CD14-positive monocyte (primary cell): ENCODE measurements at regions not wholly inside any gene's neighbourhood (a gene's known extent, or its start where the extent isn't known, plus 50 kb on each side); places are given as distances from the start of the nearest gene placed in this dataset.

Source experiments
- DNase-seq, 3 donors: peaks; one replicate each; pipeline ENCODE4 v3.0.0-alpha.2; 2011 to 2022
- H2AFZ ChIP-seq: 2 replicates; pipeline ENCODE4 v1.6.0; 2012; ENCODE audit warnings: mild to moderate bottlenecking, low read depth, low read length, inconsistent platforms; ENCODE audit not compliant: insufficient read depth, poor library complexity, severe bottlenecking
- H3K27ac ChIP-seq, 2 donors: 1 replicate in 1 of 2; 2 replicates in 1 of 2; pipeline ENCODE4 v1.5.1; 2012 to 2013; ENCODE audit warnings: low read length in 2 of 2, control low read depth in 1 of 2, inconsistent platforms in 1 of 2, low read depth in 1 of 2, mild to moderate bottlenecking in 1 of 2
- H3K27me3 ChIP-seq, 2 donors: one replicate each; pipeline versions ENCODE4 v1.6.0 to v1.6.1; 2011 to 2013; ENCODE audit warnings: low read length in 2 of 2; ENCODE audit not compliant: control insufficient read depth in 2 of 2, insufficient read depth in 2 of 2
- H3K36me3 ChIP-seq, 2 donors: replicated peaks in 1 of 2; 1 replicate in 1 of 2; 2 replicates in 1 of 2; pipeline versions ENCODE4 v1.5.1 to v1.6.1; 2012 to 2013; ENCODE audit warnings: low read length in 2 of 2, control low read depth in 1 of 2, inconsistent platforms in 1 of 2, mild to moderate bottlenecking in 1 of 2; ENCODE audit not compliant: insufficient read depth in 2 of 2, control insufficient read depth in 1 of 2
- H3K4me1 ChIP-seq, 2 donors: 1 replicate in 1 of 2; 2 replicates in 1 of 2; pipeline versions ENCODE4 v1.5.1 to v1.6.1; 2012 to 2013; ENCODE audit warnings: low read length in 2 of 2, control low read depth in 1 of 2, inconsistent platforms in 1 of 2, mild to moderate bottlenecking in 1 of 2, moderate library complexity in 1 of 2; ENCODE audit not compliant: insufficient read depth in 2 of 2, control insufficient read depth in 1 of 2
- H3K4me2 ChIP-seq: replicated peaks from 2 replicates; pipeline ENCODE3; 2012; ENCODE audit warnings: low read length, moderate library complexity, mild to moderate bottlenecking; ENCODE audit not compliant: poor library complexity, severe bottlenecking; ENCODE audit errors: extremely low read depth
- H3K4me3 ChIP-seq, 3 experiments: fragments of 200-600 bp in 1 of 3; sonication (generic) in 1 of 3; replicated peaks in 1 of 3; 1 replicate in 2 of 3; 2 replicates in 1 of 3; pipeline ENCODE4 v1.5.1; 2011 to 2013; ENCODE audit warnings: low read length in 3 of 3, mild to moderate bottlenecking in 3 of 3, control low read depth in 2 of 3, low read depth in 2 of 3, inconsistent platforms in 1 of 3, moderate library complexity in 1 of 3
- H3K79me2 ChIP-seq: 2 replicates; pipeline ENCODE4 v1.6.0; 2012; ENCODE audit warnings: mild to moderate bottlenecking, control low read depth, inconsistent platforms, low read length, moderate library complexity; ENCODE audit not compliant: insufficient read depth
- H3K9ac ChIP-seq: 2 replicates; pipeline ENCODE4 v1.6.0; 2017; ENCODE audit warnings: low read length, mild to moderate bottlenecking; ENCODE audit not compliant: insufficient read depth, poor library complexity, severe bottlenecking
- H3K9me3 ChIP-seq, 2 donors: replicated peaks in 1 of 2; 1 replicate in 1 of 2; 2 replicates in 1 of 2; pipeline versions ENCODE4 v1.5.1 to v1.6.1; 2012 to 2013; ENCODE audit warnings: low read length in 2 of 2, control low read depth in 1 of 2; ENCODE audit not compliant: control insufficient read depth in 1 of 2, insufficient read depth in 1 of 2
- H4K20me1 ChIP-seq: 2 replicates; pipeline ENCODE4 v1.6.0; 2012; ENCODE audit warnings: mild to moderate bottlenecking, low read length, control low read depth, moderate library complexity; ENCODE audit not compliant: insufficient read depth
- H3K27ac Mint-ChIP-seq, 7 donors: one replicate each; pipeline ENCODE4 v1.8.0; 2020; ENCODE audit warnings: mild to moderate bottlenecking in 7 of 7, mixed read lengths in 7 of 7, moderate library complexity in 6 of 7, inconsistent platforms in 2 of 7
- H3K27me3 Mint-ChIP-seq, 3 donors: one replicate each; pipeline ENCODE4 v1.8.0; 2021 to 2022; ENCODE audit warnings: low read depth in 3 of 3, mild to moderate bottlenecking in 3 of 3, mixed read lengths in 3 of 3, moderate library complexity in 3 of 3, inconsistent platforms in 1 of 3
- H3K36me3 Mint-ChIP-seq, 2 donors: one replicate each; pipeline ENCODE4 v1.8.0; 2020; ENCODE audit warnings: mixed read lengths in 2 of 2, inconsistent platforms in 1 of 2, mild to moderate bottlenecking in 1 of 2
- H3K4me1 Mint-ChIP-seq: one replicate; pipeline ENCODE4 v1.8.0; 2020; ENCODE audit warnings: mild to moderate bottlenecking, mixed read lengths
- H3K4me3 Mint-ChIP-seq, 2 donors: one replicate each; pipeline ENCODE4 v1.8.0; 2020; ENCODE audit warnings: mild to moderate bottlenecking in 2 of 2, mixed read lengths in 2 of 2, moderate library complexity in 1 of 2
- H3K9me3 Mint-ChIP-seq, 7 donors: one replicate each; pipeline ENCODE4 v1.8.0; 2020 to 2022; ENCODE audit warnings: mixed read lengths in 7 of 7, mild to moderate bottlenecking in 6 of 7, moderate library complexity in 6 of 7, inconsistent platforms in 2 of 7
- WGBS: methylation state at CpG from one replicate; pipeline ENCODE4 v1.1.5; 2013; ENCODE audit warnings: missing lambda C conversion rate; ENCODE audit not compliant: insufficient coverage; 5-methylcytosine and 5-hydroxymethylcytosine counted together
- intact Hi-C, 2 donors: fragments of 100-400 bp; cut with micrococcal nuclease; formaldehyde crosslinking; loops; one replicate each; pipeline versions ENCODE4 v1.15.0 to v1.15.1; 2023
- TF ChIP-seq, protein P1 (sequence below): fragments of 200-600 bp; IDR thresholded peaks from one replicate; pipeline ENCODE4 v1.8.0; 2022; ENCODE audit warnings: antibody characterized with exemption, mild to moderate bottlenecking

- no peaks in the 10 kb centered on the region for H3K79me2 ChIP-seq
- no peak overlapping the region for H3K4me2 ChIP-seq
- peaks cover 9 to 15% (median 12%) of the 10 kb centered on the region in 3 donors for H3K27me3 Mint-ChIP-seq
- TF ChIP-seq, protein P1, sequence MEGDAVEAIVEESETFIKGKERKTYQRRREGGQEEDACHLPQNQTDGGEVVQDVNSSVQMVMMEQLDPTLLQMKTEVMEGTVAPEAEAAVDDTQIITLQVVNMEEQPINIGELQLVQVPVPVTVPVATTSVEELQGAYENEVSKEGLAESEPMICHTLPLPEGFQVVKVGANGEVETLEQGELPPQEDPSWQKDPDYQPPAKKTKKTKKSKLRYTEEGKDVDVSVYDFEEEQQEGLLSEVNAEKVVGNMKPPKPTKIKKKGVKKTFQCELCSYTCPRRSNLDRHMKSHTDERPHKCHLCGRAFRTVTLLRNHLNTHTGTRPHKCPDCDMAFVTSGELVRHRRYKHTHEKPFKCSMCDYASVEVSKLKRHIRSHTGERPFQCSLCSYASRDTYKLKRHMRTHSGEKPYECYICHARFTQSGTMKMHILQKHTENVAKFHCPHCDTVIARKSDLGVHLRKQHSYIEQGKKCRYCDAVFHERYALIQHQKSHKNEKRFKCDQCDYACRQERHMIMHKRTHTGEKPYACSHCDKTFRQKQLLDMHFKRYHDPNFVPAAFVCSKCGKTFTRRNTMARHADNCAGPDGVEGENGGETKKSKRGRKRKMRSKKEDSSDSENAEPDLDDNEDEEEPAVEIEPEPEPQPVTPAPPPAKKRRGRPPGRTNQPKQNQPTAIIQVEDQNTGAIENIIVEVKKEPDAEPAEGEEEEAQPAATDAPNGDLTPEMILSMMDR: no peak
- no peaks in the 10 kb centered on the region for H3K36me3 Mint-ChIP-seq
- peaks cover 0 to 3% of the 10 kb centered on the region in 2 donors for H3K27me3 ChIP-seq
- peaks cover 0 to 5% (median 0%) of the 10 kb centered on the region in 7 donors for H3K9me3 Mint-ChIP-seq
- H3K27ac Mint-ChIP-seq: no peak overlapping the region
- 94% methylated on average over 5 of the region's 7 CpGs for WGBS
- intact Hi-C loops: no loop called here
- no peak overlapping the region for H3K9ac ChIP-seq
- no peak overlapping the region for H3K4me3 Mint-ChIP-seq
- H2AFZ ChIP-seq: no peak overlapping the region
- H3K36me3 ChIP-seq: no peaks in the 10 kb centered on the region
- H4K20me1 ChIP-seq: no peaks in the 10 kb centered on the region
- H3K4me3 ChIP-seq: no peak overlapping the region
- DNase-seq: no peak
- H3K4me1 ChIP-seq: no peaks in the 10 kb centered on the region
- no peaks in the 10 kb centered on the region for H3K9me3 ChIP-seq
- H3K4me1 Mint-ChIP-seq: no peaks in the 10 kb centered on the region
- H3K27ac ChIP-seq: no peak overlapping the region
Observed at GRCh38 chr13:110773480-110773879, 60.0 kb downstream of the ING1 start.

DNA sequence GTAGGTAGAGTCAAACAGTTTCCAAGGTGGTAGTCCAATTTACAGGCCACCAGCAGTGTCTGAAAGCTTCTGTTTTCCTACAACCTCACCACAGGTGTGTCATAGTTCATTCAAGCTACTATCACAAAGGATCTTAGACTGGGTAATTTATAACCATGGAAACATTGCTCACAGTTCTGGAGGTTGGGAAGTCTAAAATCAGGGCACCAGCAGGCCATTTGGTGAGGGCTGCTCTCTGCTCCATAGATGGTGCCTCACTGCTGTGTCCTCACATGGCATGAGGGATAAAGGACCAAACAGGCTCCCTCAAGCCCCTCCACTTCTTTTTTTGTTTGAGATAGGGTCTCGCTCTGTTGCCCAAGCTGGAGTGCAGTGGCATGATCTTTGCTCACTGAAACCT, 60.6 kb downstream of the ING1 start:
- H3K27me3 Mint-ChIP-seq: peaks cover 9 to 17% (median 10%) of the 10 kb centered on the region in 3 donors
- H3K27ac Mint-ChIP-seq: no peak overlapping the region

More for the DNA sequence above, 60.6 kb downstream of the ING1 start:
- Histone ChIP-seq H3K79me2 (no peaks in the 10 kb centered on the region), H3K36me3 (no peaks in the 10 kb centered on the region), H3K4me2 (no peak overlapping the region), H3K9ac (no peak overlapping the region), H3K27ac (no peak overlapping the region), H2AFZ (no peak overlapping the region), H3K4me1 (no peaks in the 10 kb centered on the region), H3K4me3 (no peak overlapping the region), H3K27me3 (peaks cover 0 to 3% of the 10 kb centered on the region in 2 donors), H4K20me1 (no peaks in the 10 kb centered on the region), H3K9me3 (no peaks in the 10 kb centered on the region)
- TF ChIP-seq, protein P1: no peak
- H3K4me1 Mint-ChIP-seq: no peaks in the 10 kb centered on the region
- no peaks in the 10 kb centered on the region for H3K36me3 Mint-ChIP-seq
- H3K9me3 Mint-ChIP-seq: peaks cover 0 to 5% (median 0%) of the 10 kb centered on the region in 7 donors
- H3K4me3 Mint-ChIP-seq: no peak overlapping the region
- WGBS: 100% methylated on average over 1 of the region's 1 CpG
- no peak for DNase-seq
- intact Hi-C loops: no loop called here
